NAMALWA (cell line): ENCODE measurements at regions not wholly inside any gene's neighbourhood (a gene's known extent, or its start where the extent isn't known, plus 50 kb on each side); places are given as distances from the start of the nearest gene placed in this dataset.
A peak's percentile ranks its signal among the peaks of the same experiment; 100 is the strongest.

Experiments
- DNase-seq: peaks from one replicate; pipeline ENCODE4 v3.0.0-alpha.2; 2015; ENCODE audit warnings: low spot score

GRCh38 chr5:51279983-51280706 lies 103.1 kb upstream of the ISL1 start:
- peak; percentile 3 for DNase-seq

GRCh38 chr5:51286046-51286445 lies 97.2 kb upstream of the ISL1 start:
- no peak for DNase-seq

- DNase-seq = no peak
Observed at GRCh38 chr5:51302343-51302742, 80.9 kb upstream of the ISL1 start.

- DNase-seq = no peak
Observed at GRCh38 chr5:51326844-51327243, 56.4 kb upstream of the ISL1 start.
